ENCODE measurements at regions not wholly inside any gene's neighbourhood (a gene's known extent, or its start where the extent isn't known, plus 50 kb on each side); places are given as distances from the start of the nearest gene placed in this dataset.

DNA sequence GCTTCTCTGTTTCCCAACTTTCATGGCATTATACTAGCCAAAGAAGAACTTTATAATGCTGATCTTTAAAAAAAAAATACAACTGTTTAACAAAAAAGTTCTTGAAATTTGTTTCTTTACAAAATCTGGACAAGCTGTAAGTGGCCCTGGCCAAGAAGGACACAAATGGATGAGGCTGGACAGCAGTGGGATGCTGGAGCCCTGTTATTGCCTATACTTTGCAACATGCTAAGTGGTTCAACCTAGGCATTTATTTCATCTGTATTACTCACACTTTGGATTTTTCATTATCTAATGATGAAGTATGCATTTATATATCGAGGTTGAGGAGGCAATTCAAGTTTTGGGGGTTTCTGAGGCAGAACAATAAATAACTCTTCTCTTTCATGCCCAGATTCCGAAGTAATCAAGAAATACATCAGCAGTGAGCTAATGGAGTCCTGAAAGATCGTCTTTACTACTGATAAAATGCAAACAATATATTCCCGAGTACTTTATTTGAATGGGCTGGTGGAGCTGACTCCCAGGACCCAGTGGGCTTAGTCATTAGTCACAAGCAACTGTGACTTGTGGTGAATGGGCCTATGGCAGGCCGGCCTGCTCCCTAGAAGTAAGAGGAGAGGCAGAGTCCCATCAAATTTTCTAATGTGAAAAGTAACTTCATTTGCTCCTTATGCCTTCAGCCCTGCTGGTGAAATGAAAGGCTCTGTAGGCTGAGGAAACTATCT, 177.3 kb upstream of the DPH6 start:
- no peak overlapping the region for H3K4me3 ChIP-seq (ENCODE audit: low read depth in 2 of 2, low read length in 2 of 2)
- TF ChIP-seq SIN3A (IDR thresholded peaks at IDR 0.05; ENCODE audit: borderline replicate concordance, insufficient read depth, low read depth, low read length) (no peak), TCF7L2 (IDR thresholded peaks at IDR 0.05; ENCODE audit: low read depth, low read length) (no peak), POLR2AphosphoS5 (IDR thresholded peaks at IDR 0.05; ENCODE audit: low read depth, low read length) (no peak)
- TF ChIP-seq, protein P1, sequence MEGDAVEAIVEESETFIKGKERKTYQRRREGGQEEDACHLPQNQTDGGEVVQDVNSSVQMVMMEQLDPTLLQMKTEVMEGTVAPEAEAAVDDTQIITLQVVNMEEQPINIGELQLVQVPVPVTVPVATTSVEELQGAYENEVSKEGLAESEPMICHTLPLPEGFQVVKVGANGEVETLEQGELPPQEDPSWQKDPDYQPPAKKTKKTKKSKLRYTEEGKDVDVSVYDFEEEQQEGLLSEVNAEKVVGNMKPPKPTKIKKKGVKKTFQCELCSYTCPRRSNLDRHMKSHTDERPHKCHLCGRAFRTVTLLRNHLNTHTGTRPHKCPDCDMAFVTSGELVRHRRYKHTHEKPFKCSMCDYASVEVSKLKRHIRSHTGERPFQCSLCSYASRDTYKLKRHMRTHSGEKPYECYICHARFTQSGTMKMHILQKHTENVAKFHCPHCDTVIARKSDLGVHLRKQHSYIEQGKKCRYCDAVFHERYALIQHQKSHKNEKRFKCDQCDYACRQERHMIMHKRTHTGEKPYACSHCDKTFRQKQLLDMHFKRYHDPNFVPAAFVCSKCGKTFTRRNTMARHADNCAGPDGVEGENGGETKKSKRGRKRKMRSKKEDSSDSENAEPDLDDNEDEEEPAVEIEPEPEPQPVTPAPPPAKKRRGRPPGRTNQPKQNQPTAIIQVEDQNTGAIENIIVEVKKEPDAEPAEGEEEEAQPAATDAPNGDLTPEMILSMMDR (IDR thresholded peaks at IDR 0.05): no peak
- TF ChIP-seq, protein P2, sequence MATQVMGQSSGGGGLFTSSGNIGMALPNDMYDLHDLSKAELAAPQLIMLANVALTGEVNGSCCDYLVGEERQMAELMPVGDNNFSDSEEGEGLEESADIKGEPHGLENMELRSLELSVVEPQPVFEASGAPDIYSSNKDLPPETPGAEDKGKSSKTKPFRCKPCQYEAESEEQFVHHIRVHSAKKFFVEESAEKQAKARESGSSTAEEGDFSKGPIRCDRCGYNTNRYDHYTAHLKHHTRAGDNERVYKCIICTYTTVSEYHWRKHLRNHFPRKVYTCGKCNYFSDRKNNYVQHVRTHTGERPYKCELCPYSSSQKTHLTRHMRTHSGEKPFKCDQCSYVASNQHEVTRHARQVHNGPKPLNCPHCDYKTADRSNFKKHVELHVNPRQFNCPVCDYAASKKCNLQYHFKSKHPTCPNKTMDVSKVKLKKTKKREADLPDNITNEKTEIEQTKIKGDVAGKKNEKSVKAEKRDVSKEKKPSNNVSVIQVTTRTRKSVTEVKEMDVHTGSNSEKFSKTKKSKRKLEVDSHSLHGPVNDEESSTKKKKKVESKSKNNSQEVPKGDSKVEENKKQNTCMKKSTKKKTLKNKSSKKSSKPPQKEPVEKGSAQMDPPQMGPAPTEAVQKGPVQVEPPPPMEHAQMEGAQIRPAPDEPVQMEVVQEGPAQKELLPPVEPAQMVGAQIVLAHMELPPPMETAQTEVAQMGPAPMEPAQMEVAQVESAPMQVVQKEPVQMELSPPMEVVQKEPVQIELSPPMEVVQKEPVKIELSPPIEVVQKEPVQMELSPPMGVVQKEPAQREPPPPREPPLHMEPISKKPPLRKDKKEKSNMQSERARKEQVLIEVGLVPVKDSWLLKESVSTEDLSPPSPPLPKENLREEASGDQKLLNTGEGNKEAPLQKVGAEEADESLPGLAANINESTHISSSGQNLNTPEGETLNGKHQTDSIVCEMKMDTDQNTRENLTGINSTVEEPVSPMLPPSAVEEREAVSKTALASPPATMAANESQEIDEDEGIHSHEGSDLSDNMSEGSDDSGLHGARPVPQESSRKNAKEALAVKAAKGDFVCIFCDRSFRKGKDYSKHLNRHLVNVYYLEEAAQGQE (IDR thresholded peaks at IDR 0.05; ENCODE audit: insufficient read depth in 1 of 2, low read depth in 2 of 2, low read length in 1 of 2): no peak
- intact Hi-C loops (cut with micrococcal nuclease; ENCODE audit: unreplicated experiment) (no loop called here), in situ Hi-C loops (cut with HindIII; ENCODE audit: low pct_unique_long_range_greater_than_20kb, low sequenced_read_pairs) (no loop called here)
- BruUV-seq (replicated peaks): no TSS peak
- H3K27ac ChIP-seq (ENCODE audit: low read length): no peak overlapping the region
- ATAC-seq (no peak), DNase-seq (ENCODE audit: low read depth, low spot score) (no peak)
- ChIA-PET CTCF (no interaction called here), POLR2A (no interaction called here)
- no peaks in the 10 kb centered on the region for H3K36me3 ChIP-seq (ENCODE audit: control insufficient read depth, insufficient read depth, low read length)
- H3K27me3 ChIP-seq (ENCODE audit: control insufficient read depth, insufficient read depth, low read length): no peaks in the 10 kb centered on the region
- no peaks in the 10 kb centered on the region for H3K9me3 ChIP-seq (ENCODE audit: control insufficient read depth, insufficient read depth, low read depth, low read length)
- H3K4me1 ChIP-seq (ENCODE audit: control insufficient read depth, insufficient read depth, low read length): no peaks in the 10 kb centered on the region

DNA sequence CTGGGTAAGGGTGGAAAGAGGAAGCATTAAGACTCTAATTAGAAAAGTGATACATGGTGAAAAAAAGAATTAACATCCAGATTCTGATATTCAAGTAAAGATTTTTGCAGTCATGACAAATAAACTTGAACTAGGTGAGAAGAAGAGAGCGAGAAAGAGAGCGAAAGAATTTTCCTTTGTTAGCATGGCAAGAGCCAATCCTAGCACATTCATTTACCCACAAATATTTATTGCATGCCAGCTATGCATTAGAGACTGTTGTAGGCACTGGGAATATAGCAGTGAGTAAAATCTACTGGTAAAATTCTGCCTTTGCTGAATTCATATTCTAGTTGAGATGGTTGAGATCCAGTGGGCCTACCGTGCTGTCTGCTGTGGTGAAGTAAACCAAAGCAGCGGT, 177.9 kb upstream of the DPH6 start:
- no TSS peak for BruUV-seq (replicated peaks)
- TF ChIP-seq POLR2AphosphoS5 (IDR thresholded peaks at IDR 0.05; ENCODE audit: low read depth, low read length): no peak
- Histone ChIP-seq H3K4me3 (ENCODE audit: low read depth in 2 of 2, low read length in 2 of 2) (no peak overlapping the region), H3K36me3 (ENCODE audit: control insufficient read depth, insufficient read depth, low read length) (no peaks in the 10 kb centered on the region), H3K27ac (ENCODE audit: low read length) (no peak overlapping the region), H3K9me3 (ENCODE audit: control insufficient read depth, insufficient read depth, low read depth, low read length) (no peaks in the 10 kb centered on the region), H3K27me3 (ENCODE audit: control insufficient read depth, insufficient read depth, low read length) (no peaks in the 10 kb centered on the region), H3K4me1 (ENCODE audit: control insufficient read depth, insufficient read depth, low read length) (no peaks in the 10 kb centered on the region)
- in situ Hi-C loops (cut with HindIII; ENCODE audit: low pct_unique_long_range_greater_than_20kb, low sequenced_read_pairs): no loop called here
- ATAC-seq (no peak), DNase-seq (ENCODE audit: low read depth, low spot score) (no peak)
- intact Hi-C loops (cut with micrococcal nuclease; ENCODE audit: unreplicated experiment): no loop called here
- POLR2A ChIA-PET: no interaction called here
- CTCF ChIA-PET: no interaction called here

DNA sequence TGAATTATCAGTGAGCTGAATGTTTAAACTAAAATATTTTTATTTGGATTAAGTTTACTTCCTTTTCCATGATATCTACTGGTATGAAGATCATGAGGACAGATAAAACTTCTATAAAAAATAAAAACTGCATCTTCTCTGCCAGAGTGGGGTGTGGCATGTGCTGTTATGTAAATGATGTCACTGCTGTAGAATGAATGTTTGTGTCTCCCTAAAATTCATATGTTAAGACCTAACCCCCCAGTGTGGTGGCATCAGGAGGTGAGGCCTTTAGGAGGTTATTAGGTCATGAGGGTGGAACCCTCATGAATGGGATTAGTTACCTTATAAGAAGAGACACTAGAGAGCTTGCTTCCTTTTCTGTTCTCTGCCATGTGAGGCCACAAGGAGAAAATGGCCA, 178.7 kb upstream of the DPH6 start:
- ChIA-PET POLR2A (no interaction called here), CTCF (no interaction called here)
- Histone ChIP-seq H3K27me3 (ENCODE audit: control insufficient read depth, insufficient read depth, low read length) (no peaks in the 10 kb centered on the region), H3K9me3 (ENCODE audit: control insufficient read depth, insufficient read depth, low read depth, low read length) (no peaks in the 10 kb centered on the region), H3K36me3 (ENCODE audit: control insufficient read depth, insufficient read depth, low read length) (no peaks in the 10 kb centered on the region), H3K4me1 (ENCODE audit: control insufficient read depth, insufficient read depth, low read length) (no peaks in the 10 kb centered on the region), H3K27ac (ENCODE audit: low read length) (no peak overlapping the region), H3K4me3 (ENCODE audit: low read depth in 2 of 2, low read length in 2 of 2) (no peak overlapping the region)
- in situ Hi-C loops (cut with HindIII; ENCODE audit: low pct_unique_long_range_greater_than_20kb, low sequenced_read_pairs) (no loop called here), intact Hi-C loops (cut with micrococcal nuclease; ENCODE audit: unreplicated experiment) (no loop called here)
- no TSS peak for BruUV-seq (replicated peaks)
- no peak for ATAC-seq
- DNase-seq (ENCODE audit: low read depth, low spot score): no peak
- TF ChIP-seq, protein P2 (IDR thresholded peaks at IDR 0.05; ENCODE audit: insufficient read depth in 1 of 2, low read depth in 2 of 2, low read length in 1 of 2): no peak
- TF ChIP-seq POLR2AphosphoS5 (IDR thresholded peaks at IDR 0.05; ENCODE audit: low read depth, low read length) (no peak), TCF7L2 (IDR thresholded peaks at IDR 0.05; ENCODE audit: low read depth, low read length) (no peak), SIN3A (IDR thresholded peaks at IDR 0.05; ENCODE audit: borderline replicate concordance, insufficient read depth, low read depth, low read length) (no peak)
- TF ChIP-seq, protein P1 (IDR thresholded peaks at IDR 0.05): no peak

Data from Panc1 (cell line).